MCF 10A (cell line): ENCODE measurements at regions not wholly inside any gene's neighbourhood (a gene's known extent, or its start where the extent isn't known, plus 50 kb on each side); places are given as distances from the start of the nearest gene placed in this dataset.

Experiments used
- BruUV-seq: library from RNA; stranded (reverse); fragments of 400-500 nt; replicated peaks from 2 replicates; lab custom pipeline; 2021; lab: Mats Ljungman, UMichigan
- CTCF ChIA-PET: fragments of 300-600 bp; sonication (Branson Sonifier 250); formaldehyde crosslinking; extraction: SDS; loops from one replicate; lab custom pipeline; 2021; ENCODE audit warnings: antibody characterized with exemption, inconsistent platforms; lab: Yijun Ruan, JAX
- POLR2A ChIA-PET: fragments of 300-600, 350-650 bp; sonication (Branson Sonifier 250); formaldehyde crosslinking; extraction: SDS; loops from one replicate; lab custom pipeline; 2020; ENCODE audit warnings: antibody characterized with exemption, inconsistent platforms; lab: Yijun Ruan, JAX
- DNase-seq: peaks from one replicate; pipeline ENCODE4 v3.0.0-alpha.2; 2018; ENCODE audit not compliant: unreplicated experiment
- H3K27ac Mint-ChIP-seq: one replicate; pipeline ENCODE4 v1.8.0; 2022; ENCODE audit warnings: mild to moderate bottlenecking, low read depth, mixed read lengths; ENCODE audit not compliant: unreplicated experiment
- H3K27me3 Mint-ChIP-seq: one replicate; pipeline ENCODE4 v1.8.0; 2022; ENCODE audit warnings: mixed read lengths; ENCODE audit not compliant: insufficient read depth, unreplicated experiment
- H3K36me3 Mint-ChIP-seq: one replicate; pipeline ENCODE4 v1.8.0; 2022; ENCODE audit warnings: mild to moderate bottlenecking, moderate library complexity, mixed read lengths; ENCODE audit not compliant: insufficient read depth, unreplicated experiment
- H3K4me1 Mint-ChIP-seq: one replicate; pipeline ENCODE4 v1.8.0; 2022; ENCODE audit warnings: mixed read lengths; ENCODE audit not compliant: insufficient read depth, unreplicated experiment
- H3K4me3 Mint-ChIP-seq: one replicate; pipeline ENCODE4 v1.8.0; 2022; ENCODE audit warnings: mild to moderate bottlenecking, moderate library complexity, mixed read lengths; ENCODE audit not compliant: unreplicated experiment
- H3K9me3 Mint-ChIP-seq: one replicate; pipeline ENCODE4 v1.8.0; 2022; ENCODE audit warnings: mixed read lengths; ENCODE audit not compliant: unreplicated experiment
- intact Hi-C: fragments of 100-400 bp; cut with micrococcal nuclease; formaldehyde crosslinking; loops from 2 replicates; pipeline ENCODE4 v1.14.1; 2022
- TF ChIP-seq, protein P1 (sequence below): fragments of 200-600 bp; IDR thresholded peaks from one replicate; pipeline ENCODE4 v1.8.0; 2022; ENCODE audit warnings: antibody characterized with exemption, mild to moderate bottlenecking; ENCODE audit not compliant: unreplicated experiment

DNA sequence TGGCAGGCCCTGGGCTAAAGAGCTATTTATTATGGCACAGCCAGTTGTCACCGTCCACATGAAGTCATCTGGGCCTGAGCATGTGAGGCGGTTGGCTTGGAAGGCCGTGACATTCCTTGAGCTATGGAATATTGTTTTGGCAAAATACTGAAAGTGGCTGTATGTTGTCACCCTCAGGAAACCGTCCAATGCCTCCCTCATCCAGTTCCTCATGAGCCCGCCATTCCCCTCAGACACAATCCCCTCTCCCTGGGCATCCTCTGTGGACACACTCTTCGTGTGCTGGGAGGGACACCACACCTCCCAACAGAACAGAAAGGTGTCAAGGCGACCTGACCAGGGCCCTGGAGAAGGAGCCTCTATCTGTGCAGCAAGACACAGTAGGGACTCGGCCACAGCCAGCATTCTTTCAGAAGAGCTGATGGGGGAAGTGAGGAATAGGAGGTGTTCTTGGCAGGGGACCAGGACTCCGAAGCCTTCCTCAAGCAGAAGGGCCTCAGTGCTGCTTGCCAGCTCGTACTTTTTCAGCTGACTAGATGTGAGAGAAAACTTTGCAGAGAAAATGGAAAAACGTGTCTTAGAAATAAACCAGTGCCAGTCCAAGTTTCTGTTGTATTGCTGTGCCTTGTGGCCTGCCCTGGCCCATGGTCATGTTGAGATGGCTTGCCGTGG is 120.5 kb downstream of the SOD2 start:
- intact Hi-C loops: no loop called here
- CTCF ChIA-PET: no interaction called here
- Mint-ChIP-seq H3K9me3 (no peaks in the 10 kb centered on the region), H3K27me3 (no peaks in the 10 kb centered on the region), H3K27ac (no peak overlapping the region), H3K4me1 (no peaks in the 10 kb centered on the region), H3K36me3 (peaks cover 10% of the 10 kb centered on the region), H3K4me3 (no peak overlapping the region)
- POLR2A ChIA-PET: no interaction called here
- TF ChIP-seq, protein P1, sequence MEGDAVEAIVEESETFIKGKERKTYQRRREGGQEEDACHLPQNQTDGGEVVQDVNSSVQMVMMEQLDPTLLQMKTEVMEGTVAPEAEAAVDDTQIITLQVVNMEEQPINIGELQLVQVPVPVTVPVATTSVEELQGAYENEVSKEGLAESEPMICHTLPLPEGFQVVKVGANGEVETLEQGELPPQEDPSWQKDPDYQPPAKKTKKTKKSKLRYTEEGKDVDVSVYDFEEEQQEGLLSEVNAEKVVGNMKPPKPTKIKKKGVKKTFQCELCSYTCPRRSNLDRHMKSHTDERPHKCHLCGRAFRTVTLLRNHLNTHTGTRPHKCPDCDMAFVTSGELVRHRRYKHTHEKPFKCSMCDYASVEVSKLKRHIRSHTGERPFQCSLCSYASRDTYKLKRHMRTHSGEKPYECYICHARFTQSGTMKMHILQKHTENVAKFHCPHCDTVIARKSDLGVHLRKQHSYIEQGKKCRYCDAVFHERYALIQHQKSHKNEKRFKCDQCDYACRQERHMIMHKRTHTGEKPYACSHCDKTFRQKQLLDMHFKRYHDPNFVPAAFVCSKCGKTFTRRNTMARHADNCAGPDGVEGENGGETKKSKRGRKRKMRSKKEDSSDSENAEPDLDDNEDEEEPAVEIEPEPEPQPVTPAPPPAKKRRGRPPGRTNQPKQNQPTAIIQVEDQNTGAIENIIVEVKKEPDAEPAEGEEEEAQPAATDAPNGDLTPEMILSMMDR: no peak
- DNase-seq: no peak
- no TSS peak for BruUV-seq

DNA sequence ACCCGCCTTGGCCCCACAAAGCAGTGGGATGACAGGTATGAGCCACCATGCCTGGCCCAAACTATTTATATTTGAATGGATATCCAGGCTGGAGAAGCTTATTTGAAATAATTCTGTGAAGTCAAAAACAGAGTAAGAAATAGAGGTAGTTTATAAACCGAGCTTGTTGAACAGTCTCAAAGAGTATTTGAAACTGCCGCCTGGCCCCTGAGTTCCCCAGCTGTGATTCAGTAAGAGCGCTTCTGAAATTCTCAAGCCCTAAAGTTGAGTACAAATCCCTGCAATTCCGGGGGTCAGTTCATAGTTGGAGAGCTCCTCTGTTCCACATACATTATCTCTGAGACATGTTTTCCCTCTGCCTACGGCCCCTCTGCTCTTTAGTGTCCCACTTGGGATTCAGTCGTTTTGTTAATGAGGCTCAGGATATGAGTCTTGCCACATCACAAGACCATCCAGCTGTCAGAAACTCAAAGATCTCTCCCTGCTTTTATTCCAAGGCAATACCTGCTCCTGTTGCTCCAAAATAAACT is 127.8 kb downstream of the SOD2 start:
- H3K27ac Mint-ChIP-seq: no peak overlapping the region
- H3K9me3 Mint-ChIP-seq: no peaks in the 10 kb centered on the region
- no TSS peak for BruUV-seq
- POLR2A ChIA-PET: no interaction called here
- TF ChIP-seq, protein P1: no peak
- no peaks in the 10 kb centered on the region for H3K27me3 Mint-ChIP-seq
- CTCF ChIA-PET: interaction anchor here (0.6 kb wide), 1 partner anchor 150 kb away, joined by 5 read pairs; no protein-coding TSS in a partner anchor
- no peak for DNase-seq
- H3K4me1 Mint-ChIP-seq: no peaks in the 10 kb centered on the region
- H3K36me3 Mint-ChIP-seq: no peaks in the 10 kb centered on the region
- H3K4me3 Mint-ChIP-seq: no peak overlapping the region
- intact Hi-C loops: no loop called here

DNA sequence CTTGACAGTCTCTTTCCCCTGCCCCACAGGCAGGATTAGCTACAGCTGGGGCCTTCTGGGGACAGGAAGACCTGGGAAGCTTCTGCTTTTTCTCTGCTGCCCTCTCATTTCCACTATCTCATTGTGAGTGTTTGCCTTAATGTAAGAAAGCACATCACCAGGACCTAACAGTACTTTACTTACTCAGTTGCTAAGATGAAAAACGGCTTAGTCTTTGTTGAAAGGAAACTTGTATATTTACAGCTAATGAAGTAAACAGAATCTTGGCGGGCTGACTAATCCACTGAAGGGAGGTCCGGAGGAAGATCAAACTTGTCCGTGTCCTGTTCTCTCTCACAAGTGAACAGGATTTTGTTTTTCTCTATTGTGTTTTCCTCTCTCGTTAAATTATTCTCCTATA is 128.6 kb downstream of the SOD2 start:
- Mint-ChIP-seq H3K27ac (no peak overlapping the region), H3K27me3 (no peaks in the 10 kb centered on the region), H3K36me3 (no peaks in the 10 kb centered on the region), H3K4me1 (no peaks in the 10 kb centered on the region), H3K4me3 (no peak overlapping the region), H3K9me3 (no peaks in the 10 kb centered on the region)
- TF ChIP-seq, protein P1: no peak
- no peak for DNase-seq
- POLR2A ChIA-PET: interaction anchor here (0.6 kb wide), 1 partner anchor 213 kb away, joined by 3 read pairs; no protein-coding TSS in a partner anchor
- CTCF ChIA-PET: interaction anchor here (0.8 kb wide), 1 partner anchor 15 kb away, joined by 3 read pairs; no protein-coding TSS in a partner anchor
- BruUV-seq: no TSS peak
- intact Hi-C loops: no loop called here

DNA sequence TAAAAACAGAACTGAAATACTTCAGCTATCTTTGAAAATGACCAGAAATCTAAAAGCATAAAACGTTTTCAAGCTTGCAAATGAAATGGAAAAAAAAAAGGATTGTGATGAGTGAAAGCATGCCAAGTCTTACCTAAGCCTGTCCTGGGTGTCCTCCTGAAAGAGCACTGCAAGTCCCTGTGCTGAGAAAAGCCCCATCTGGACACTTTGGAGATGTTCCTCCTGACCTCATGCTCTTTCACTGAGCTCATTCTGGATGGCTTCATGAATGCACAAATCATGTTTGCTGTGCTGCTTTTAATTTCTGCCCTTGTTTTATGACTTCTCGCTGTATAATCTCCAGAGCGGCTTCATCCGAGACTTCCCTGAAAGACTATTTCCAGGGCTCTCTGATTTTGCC is 136.0 kb downstream of the SOD2 start:
- Mint-ChIP-seq H3K4me3 (no peak overlapping the region), H3K9me3 (peaks cover 7% of the 10 kb centered on the region), H3K27me3 (peaks cover 30% of the 10 kb centered on the region), H3K4me1 (no peaks in the 10 kb centered on the region), H3K36me3 (no peaks in the 10 kb centered on the region), H3K27ac (no peak overlapping the region)
- no TSS peak for BruUV-seq
- intact Hi-C loops: no loop called here
- POLR2A ChIA-PET: no interaction called here
- CTCF ChIA-PET: no interaction called here
- TF ChIP-seq, protein P1: no peak
- DNase-seq: no peak
